ENCODE measurements at regions not wholly inside any gene's neighbourhood (a gene's known extent, or its start where the extent isn't known, plus 50 kb on each side); places are given as distances from the start of the nearest gene placed in this dataset.
A peak's percentile ranks its signal among the peaks of the same experiment; 100 is the strongest.

DNA sequence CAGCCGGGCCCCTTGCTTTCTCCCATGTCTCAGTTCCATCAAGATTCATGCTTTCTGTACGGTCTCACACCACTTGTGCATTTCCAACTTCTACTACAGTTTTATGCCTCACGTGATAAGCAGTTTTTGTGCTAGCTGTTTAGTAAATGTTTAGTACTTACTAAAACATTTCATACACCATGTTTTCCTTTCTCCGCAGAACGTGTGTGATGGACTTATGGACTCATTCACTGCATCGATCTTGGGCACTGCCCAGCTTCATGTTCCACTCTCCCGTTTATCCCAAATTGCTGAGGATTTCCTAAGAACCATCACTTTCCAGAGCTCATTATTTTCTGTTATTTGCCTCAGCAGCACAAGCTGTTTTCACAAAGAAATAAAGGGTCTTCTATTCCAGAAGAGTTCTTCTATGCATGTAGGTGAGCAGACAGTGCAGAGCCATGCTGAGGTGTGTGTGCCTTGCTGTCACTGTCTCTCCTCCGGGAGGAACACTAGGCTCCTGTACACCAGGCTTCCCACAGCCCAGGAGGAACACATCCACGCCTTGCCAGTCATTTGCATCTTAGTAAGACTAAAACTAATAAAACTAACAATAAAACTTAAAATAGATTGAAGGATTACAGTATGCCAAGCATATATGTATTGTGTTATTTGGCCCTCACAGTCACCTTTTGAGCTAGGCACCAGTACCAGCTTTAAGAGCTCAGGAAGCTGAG, 90.3 kb upstream of the EEA1 start:
- H3K27ac ChIP-seq, result no peak overlapping the region

DNA sequence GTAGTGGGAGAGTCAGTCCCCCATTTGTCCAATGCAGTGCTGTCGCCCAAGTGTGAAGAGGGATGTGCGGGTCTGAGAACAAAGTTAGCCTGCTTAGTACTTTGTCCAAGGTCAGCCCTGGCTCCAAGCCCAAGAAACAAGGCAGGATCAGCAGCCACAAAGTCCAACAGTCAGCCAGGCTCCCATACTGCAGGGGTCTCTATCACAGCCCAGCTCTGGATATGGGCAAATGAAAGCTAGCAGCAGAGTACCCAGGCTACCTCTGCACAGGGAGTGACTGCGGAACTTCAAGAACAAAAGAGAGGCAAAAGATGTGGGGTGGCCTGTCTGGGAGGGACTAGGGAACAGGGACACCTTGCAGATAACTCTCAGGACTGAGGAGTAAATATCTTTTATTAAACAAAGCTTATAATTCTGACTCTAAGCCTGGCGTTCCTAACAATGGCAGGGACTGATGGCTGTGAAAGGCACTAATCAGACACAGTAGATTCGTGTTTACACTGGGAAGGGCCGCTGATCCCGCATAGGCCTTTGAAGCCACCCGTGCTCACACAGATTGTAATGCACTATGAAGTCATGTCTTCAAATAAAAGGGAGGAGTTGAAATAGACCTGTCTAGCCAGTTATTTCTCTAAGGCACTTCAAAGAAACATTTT, 91.0 kb upstream of the EEA1 start:
- no peak for DNase-seq (ENCODE audit: low read depth, low spot score)
- H3K4me3 ChIP-seq, result no peak overlapping the region
- H3K9ac ChIP-seq (ENCODE audit: insufficient read length), result no peak overlapping the region
- no peaks in the 10 kb centered on the region for H3K36me3 ChIP-seq (ENCODE audit: insufficient read depth, low read length)
- H3K9me3 ChIP-seq (ENCODE audit: low read depth, low read length), result no peaks in the 10 kb centered on the region
- H3K27ac ChIP-seq, result no peak overlapping the region
- no peak for TF ChIP-seq FOXP2 (optimal IDR thresholded peaks at IDR 0.05; ENCODE audit: control extremely low read depth, extremely low read length, insufficient read depth)

More for the DNA sequence above, 90.3 kb upstream of the EEA1 start:
- TF ChIP-seq EZH2 (IDR thresholded peaks at IDR 0.05) (no peak), POLR2AphosphoS5 (IDR thresholded peaks at IDR 0.05; ENCODE audit: borderline replicate concordance, low read depth, low read length) (no peak), FOXP2 (optimal IDR thresholded peaks at IDR 0.05; ENCODE audit: control extremely low read depth, extremely low read length, insufficient read depth) (no peak)
- Histone ChIP-seq H3K9ac (ENCODE audit: insufficient read length) (no peak overlapping the region), H3K4me3 (no peak overlapping the region), H3K9me3 (ENCODE audit: low read depth, low read length) (no peaks in the 10 kb centered on the region), H3K36me3 (ENCODE audit: insufficient read depth, low read length) (no peaks in the 10 kb centered on the region)
- no peak for DNase-seq (ENCODE audit: low read depth, low spot score)

DNA sequence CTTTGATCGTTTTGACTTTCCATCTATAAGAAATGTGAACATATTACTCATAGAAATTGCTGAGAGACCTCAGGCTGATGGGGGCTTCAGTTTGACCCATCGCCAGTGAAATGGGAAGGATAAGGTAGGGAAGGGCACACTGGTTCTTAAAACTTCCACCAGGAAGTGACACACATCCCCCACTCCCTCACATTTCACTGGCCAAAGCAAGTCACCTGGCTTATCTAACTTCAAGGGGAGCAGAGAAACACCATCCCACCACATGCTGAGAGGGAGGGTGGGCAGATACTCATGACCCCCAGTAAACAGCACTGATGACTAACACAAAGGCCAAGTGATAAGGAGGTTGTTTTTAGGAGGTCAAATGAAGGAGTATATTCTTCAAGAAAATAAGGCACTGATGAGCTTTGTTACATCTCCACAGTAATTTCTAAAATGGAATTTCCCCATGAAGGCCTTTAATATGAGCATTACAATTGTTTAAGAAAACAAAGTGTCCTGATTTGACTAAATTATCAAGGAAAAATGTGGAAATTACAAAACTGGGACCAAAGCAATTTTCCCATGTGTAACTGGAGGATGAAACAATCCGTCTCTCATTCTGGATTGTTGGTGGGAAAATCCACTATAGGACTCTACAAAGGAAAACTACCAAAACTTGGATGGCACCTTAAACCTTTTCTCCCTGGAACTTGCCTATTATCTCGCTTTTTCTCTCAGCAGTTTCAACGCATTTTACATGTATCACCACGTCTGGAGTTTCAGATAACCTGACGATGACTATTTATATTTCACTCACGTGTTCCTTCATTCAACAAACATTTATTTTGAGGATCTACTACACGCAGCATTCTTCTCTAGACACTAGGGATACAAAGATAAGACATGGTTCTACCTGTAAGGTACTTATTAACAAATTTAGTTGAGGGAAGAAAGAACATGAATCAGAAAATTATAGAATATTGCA, 91.8 kb upstream of the EEA1 start:
- H3K36me3 ChIP-seq (ENCODE audit: insufficient read depth, low read length), result no peaks in the 10 kb centered on the region
- TF ChIP-seq FOXP2 (optimal IDR thresholded peaks at IDR 0.05; ENCODE audit: control extremely low read depth, extremely low read length, insufficient read depth) (no peak), EZH2 (IDR thresholded peaks at IDR 0.05) (no peak), POLR2AphosphoS5 (IDR thresholded peaks at IDR 0.05; ENCODE audit: borderline replicate concordance, low read depth, low read length) (no peak)
- no peaks in the 10 kb centered on the region for H3K9me3 ChIP-seq (ENCODE audit: low read depth, low read length)
- H3K4me3 ChIP-seq, result no peak overlapping the region
- DNase-seq (ENCODE audit: low read depth, low spot score), result no peak
- H3K27ac ChIP-seq, result no peak overlapping the region
- no peak overlapping the region for H3K9ac ChIP-seq (ENCODE audit: insufficient read length)

DNA sequence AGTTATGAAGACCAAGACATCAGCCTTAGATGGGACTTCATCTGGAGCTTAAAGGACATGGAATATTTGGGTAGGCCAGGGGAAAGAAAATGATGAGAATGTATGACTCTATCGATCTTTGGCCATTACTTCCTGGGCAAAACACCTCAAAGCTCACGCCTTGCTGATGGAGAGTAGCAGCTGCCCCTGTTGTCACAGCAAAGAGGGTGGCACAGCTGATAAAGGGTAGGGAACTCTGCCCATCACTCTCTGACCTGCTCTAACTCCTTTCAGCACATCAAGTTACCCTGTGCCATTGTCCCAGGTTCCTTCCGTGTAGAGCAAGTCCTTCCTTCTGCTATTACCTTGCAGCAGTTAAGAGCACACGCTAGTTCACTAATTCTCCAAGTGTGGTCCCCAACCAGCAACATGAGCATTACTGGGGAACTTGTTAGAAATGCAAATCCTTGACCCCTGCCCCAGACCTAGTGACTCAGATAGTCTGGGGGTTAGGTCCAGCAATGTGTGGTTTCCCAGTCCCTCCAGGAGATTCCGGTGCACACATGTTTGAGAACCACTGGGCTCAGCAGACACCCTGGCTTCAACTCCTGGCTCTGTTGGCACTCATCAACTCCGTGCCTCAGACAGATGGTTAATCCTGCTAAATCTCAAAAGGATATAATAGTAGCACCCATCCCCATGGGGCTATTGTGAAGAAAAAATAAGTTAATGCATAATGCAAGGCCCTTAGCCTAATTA, 93.7 kb upstream of the EEA1 start:
- no peak for TF ChIP-seq POLR2AphosphoS5 (IDR thresholded peaks at IDR 0.05; ENCODE audit: borderline replicate concordance, low read depth, low read length)
- TF ChIP-seq EZH2 (IDR thresholded peaks at IDR 0.05), result no peak
- TF ChIP-seq FOXP2 (optimal IDR thresholded peaks at IDR 0.05; ENCODE audit: control extremely low read depth, extremely low read length, insufficient read depth), result no peak
- no peak overlapping the region for H3K9ac ChIP-seq (ENCODE audit: insufficient read length)
- no peak overlapping the region for H3K27ac ChIP-seq
- H3K4me3 ChIP-seq, result no peak overlapping the region
- no peaks in the 10 kb centered on the region for H3K36me3 ChIP-seq (ENCODE audit: insufficient read depth, low read length)
- no peaks in the 10 kb centered on the region for H3K9me3 ChIP-seq (ENCODE audit: low read depth, low read length)
- DNase-seq (ENCODE audit: low read depth, low spot score), result no peak

DNA sequence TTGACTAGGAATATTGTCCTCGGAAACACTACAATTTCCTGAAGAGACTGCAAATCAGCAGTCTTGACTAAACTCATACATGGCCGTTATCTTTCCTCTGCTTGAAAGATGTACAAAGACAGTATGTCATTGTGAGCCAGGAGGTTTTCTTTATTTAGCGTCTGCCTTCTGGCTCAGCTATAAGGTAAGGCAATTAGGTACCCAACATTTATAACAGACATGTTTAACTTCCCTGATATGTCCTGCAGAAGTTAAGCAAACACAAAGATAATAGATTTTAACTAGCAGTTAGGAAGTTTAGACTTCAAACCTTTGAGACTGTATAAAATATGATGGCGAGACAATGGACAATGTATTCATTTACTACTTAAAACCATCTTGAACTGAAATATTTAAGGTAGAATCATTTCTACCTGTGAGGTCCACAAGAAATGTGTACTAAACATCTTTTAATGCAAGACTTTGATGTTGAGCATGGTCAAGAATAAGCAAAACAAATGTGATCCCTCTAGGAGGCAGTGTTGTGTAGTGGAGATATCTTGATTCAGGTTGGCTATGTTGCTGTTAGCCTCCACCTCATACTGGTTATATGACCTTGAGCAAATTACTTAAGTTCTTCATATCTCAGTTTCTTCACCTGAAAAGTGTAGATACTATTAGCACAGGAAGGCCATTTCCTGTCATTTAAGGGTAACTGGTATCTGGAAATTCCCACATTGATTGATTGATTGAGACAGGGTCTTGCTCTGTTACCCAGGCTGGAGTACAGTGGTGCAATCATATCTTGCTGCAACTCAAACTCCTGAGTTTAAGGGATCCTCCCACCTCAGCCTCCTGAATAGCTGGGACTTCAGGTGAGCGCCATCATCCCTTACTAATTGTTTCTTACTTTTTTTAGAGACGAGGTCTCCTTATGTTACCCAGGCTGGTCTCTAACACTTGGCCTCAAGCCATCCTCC, 96.3 kb upstream of the EEA1 start:
- Histone ChIP-seq H3K27ac (no peak overlapping the region), H3K9ac (ENCODE audit: insufficient read length) (no peak overlapping the region), H3K9me3 (ENCODE audit: low read depth, low read length) (no peaks in the 10 kb centered on the region), H3K4me3 (no peak overlapping the region), H3K36me3 (ENCODE audit: insufficient read depth, low read length) (no peaks in the 10 kb centered on the region)
- peak; percentile 18 for DNase-seq (ENCODE audit: low read depth, low spot score)
- TF ChIP-seq EZH2 (IDR thresholded peaks at IDR 0.05), result no peak
- no peak for TF ChIP-seq POLR2AphosphoS5 (IDR thresholded peaks at IDR 0.05; ENCODE audit: borderline replicate concordance, low read depth, low read length)
- no peak for TF ChIP-seq FOXP2 (optimal IDR thresholded peaks at IDR 0.05; ENCODE audit: control extremely low read depth, extremely low read length, insufficient read depth)

DNA sequence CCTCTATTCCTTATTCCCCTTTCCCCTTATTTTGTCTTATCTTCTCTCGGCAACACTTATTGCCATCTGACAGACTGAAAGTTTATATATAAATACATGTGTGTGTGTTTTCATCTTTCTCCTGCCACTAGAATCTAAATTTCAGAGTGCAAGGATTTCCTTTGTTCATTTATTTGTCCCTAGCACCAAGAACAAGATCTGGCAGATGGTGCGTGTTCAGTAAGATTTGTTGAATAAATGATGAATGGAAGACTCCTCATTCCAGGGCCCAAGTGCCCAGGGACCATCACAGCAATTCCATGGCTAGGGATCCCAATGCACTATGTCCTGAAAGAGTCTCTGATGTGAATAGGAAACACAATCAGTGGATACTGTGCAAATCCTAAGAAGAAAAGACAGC, 97.9 kb upstream of the EEA1 start:
- TF ChIP-seq FOXP2 (optimal IDR thresholded peaks at IDR 0.05; ENCODE audit: control extremely low read depth, extremely low read length, insufficient read depth), result no peak
- TF ChIP-seq EZH2 (IDR thresholded peaks at IDR 0.05), result no peak
- TF ChIP-seq POLR2AphosphoS5 (IDR thresholded peaks at IDR 0.05; ENCODE audit: borderline replicate concordance, low read depth, low read length), result no peak
- DNase-seq (ENCODE audit: low read depth, low spot score), result no peak
- Histone ChIP-seq H3K9me3 (ENCODE audit: low read depth, low read length) (no peaks in the 10 kb centered on the region; the same call in 1 of the 2 replicates), H3K4me3 (no peak overlapping the region), H3K9ac (ENCODE audit: insufficient read length) (no peak overlapping the region), H3K27ac (no peak overlapping the region), H3K36me3 (ENCODE audit: insufficient read depth, low read length) (no peaks in the 10 kb centered on the region)

DNA sequence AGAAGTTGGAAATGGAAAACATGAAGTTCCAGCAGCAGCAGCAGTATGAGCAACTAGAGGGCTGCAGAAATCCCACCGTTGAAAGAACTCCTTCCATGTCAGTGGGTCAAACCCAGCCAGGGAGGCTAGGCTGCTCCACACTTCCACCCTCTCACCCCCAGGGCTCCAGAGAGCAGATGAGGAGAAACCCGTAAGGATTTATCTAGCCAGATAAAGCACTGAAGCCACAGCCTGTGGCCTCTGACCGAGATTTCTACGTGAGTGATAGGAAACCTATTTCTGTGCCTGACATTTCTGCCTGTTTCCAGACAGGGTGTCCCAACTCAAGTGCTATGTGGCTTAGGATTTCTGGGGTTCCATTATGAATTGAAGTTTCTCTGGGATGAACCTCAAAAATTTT, 100.0 kb upstream of the EEA1 start:
- no peak overlapping the region for H3K9ac ChIP-seq (ENCODE audit: insufficient read length)
- no peaks in the 10 kb centered on the region; the same call in 1 of the 2 replicates for H3K9me3 ChIP-seq (ENCODE audit: low read depth, low read length)
- no peak for DNase-seq (ENCODE audit: low read depth, low spot score)
- H3K4me3 ChIP-seq, result no peak overlapping the region
- no peak overlapping the region for H3K27ac ChIP-seq
- no peak for TF ChIP-seq POLR2AphosphoS5 (IDR thresholded peaks at IDR 0.05; ENCODE audit: borderline replicate concordance, low read depth, low read length)
- no peak for TF ChIP-seq FOXP2 (optimal IDR thresholded peaks at IDR 0.05; ENCODE audit: control extremely low read depth, extremely low read length, insufficient read depth)
- no peak for TF ChIP-seq EZH2 (IDR thresholded peaks at IDR 0.05)
- no peaks in the 10 kb centered on the region for H3K36me3 ChIP-seq (ENCODE audit: insufficient read depth, low read length)
